D721Med (cell line): ENCODE measurements at regions not wholly inside any gene's neighbourhood (a gene's known extent, or its start where the extent isn't known, plus 50 kb on each side); places are given as distances from the start of the nearest gene placed in this dataset.

Experiments used
- DNase-seq: peaks from one replicate; pipeline ENCODE4 v3.0.0; 2011; ENCODE audit warnings: low spot score; ENCODE audit not compliant: insufficient read length
- FAIRE-seq: peaks from 2 replicates; lab custom pipeline; 2011; peaks lifted over from hg19 to GRCh38; lab: Jason Lieb, UNC
- TF ChIP-seq, protein P1 (sequence below): IDR thresholded peaks from 2 replicates; pipeline ENCODE4 v1.5.1; 2012; ENCODE audit warnings: mild to moderate bottlenecking, control low read depth; ENCODE audit not compliant: insufficient read depth; ENCODE audit errors: missing control alignments

DNA sequence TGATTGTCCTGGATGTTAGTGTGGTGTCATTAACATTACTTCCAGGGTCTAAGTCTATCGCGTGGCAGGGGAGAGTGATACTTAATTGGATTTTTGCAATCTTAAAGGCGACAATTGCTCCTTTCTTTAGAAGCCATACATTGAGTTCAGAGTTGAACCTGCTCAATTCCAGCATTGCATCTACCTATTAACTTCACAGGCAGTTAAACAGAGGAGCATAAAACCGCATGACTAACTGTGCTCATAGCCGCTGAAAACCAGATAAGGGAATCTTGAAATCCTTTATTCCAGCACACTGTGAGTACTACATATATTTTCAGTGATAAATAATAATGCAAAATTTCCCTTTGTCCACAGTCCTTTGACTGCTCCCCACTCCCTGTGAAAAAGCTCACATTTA, 255.3 kb downstream of the STK31 start:
- TF ChIP-seq, protein P1, sequence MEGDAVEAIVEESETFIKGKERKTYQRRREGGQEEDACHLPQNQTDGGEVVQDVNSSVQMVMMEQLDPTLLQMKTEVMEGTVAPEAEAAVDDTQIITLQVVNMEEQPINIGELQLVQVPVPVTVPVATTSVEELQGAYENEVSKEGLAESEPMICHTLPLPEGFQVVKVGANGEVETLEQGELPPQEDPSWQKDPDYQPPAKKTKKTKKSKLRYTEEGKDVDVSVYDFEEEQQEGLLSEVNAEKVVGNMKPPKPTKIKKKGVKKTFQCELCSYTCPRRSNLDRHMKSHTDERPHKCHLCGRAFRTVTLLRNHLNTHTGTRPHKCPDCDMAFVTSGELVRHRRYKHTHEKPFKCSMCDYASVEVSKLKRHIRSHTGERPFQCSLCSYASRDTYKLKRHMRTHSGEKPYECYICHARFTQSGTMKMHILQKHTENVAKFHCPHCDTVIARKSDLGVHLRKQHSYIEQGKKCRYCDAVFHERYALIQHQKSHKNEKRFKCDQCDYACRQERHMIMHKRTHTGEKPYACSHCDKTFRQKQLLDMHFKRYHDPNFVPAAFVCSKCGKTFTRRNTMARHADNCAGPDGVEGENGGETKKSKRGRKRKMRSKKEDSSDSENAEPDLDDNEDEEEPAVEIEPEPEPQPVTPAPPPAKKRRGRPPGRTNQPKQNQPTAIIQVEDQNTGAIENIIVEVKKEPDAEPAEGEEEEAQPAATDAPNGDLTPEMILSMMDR, result no peak
- DNase-seq (no peak), FAIRE-seq (no peak)

DNA sequence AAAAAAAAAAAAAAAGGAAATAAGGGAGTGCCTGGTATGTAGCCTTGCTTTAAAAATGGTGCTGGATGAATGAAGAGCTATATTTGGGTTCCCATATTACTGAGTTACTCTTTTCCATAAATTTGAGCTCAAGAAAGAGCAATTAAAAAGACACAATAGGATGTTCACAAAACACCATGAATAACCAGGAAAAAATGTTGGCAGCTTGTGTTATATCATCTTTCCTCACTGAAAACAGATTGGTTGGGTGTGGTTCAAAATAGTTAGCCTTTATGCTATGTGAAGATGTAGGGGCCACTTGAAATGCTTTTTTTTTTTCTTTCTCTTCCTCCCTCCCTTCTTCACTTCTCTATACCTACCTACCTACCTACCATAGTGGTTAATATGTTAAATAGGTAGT, 256.9 kb downstream of the STK31 start:
- TF ChIP-seq, protein P1, result no peak
- no peak for DNase-seq
- FAIRE-seq, result no peak

DNA sequence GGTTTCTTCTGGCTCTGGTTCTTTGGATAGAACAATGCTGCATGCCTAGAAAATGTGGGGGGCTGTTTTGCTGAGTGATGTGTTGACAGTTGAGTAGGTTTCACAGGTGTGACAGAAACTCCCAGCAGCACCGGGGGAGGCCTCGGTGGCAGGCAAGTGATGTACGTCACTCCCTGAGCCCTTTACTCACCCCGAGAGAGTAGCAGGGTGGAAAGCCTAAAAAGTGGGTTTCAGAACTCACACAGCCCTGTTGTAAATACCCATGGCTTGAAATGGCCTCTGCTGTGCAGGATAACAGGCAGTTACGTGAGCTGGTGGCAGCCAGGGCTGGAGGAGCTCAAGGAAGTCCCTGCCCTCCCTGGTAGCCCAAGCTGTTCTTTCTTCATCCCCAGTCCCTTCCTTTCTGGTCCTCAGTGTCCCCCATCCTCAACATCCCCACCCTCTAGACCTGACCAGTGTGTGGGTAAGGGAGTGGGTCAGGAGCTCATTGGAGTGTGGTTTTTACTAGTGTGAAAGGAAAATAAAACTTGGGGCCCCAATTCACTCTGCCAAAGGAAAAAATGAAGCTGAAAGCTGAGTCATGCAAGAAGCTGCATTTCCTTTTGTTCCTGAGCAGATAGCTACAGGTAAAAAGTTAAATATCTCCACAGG, 258.1 kb downstream of the STK31 start:
- TF ChIP-seq, protein P1, result no peak
- no peak for FAIRE-seq
- DNase-seq, result no peak

DNA sequence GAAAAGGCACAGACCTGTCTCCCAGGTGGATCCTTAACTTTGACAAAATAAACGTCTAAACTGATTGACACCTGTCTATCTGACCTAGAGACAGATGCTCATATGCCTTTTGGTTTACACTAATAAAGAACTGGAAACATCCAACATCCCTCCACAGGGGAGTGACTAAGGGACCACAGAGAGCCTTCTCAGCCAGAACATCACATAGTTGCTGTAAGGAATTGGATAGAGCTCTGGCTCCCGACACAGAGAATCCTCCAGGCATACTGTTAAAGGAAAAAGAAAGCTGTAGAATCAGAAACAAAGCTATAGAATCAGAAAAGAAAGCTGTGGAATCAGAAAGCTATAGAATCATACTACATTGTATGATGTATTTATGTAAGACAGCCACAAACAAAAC, 258.8 kb downstream of the STK31 start:
- FAIRE-seq (no peak), DNase-seq (no peak)
- TF ChIP-seq, protein P1, result no peak

DNA sequence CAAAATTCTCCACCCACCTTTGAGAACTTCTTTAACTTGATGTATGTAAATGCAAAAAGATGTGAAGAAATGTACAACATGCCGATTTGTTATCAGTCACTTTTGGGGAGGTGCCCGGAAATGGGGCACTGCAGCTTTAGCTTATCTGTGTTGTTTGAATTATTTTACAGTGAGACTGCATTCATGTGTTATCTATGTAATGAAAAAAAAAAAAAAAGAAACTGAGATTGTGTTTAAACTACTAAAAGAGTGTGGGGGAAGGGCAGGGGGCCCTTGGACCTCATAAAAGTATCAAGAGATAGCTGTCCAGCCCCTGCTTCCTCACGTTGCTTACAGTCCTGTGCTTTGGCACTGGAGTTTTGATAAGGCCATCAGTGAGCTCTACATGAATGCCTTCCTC, 259.4 kb downstream of the STK31 start:
- DNase-seq (no peak), FAIRE-seq (no peak)
- TF ChIP-seq, protein P1, result no peak

DNA sequence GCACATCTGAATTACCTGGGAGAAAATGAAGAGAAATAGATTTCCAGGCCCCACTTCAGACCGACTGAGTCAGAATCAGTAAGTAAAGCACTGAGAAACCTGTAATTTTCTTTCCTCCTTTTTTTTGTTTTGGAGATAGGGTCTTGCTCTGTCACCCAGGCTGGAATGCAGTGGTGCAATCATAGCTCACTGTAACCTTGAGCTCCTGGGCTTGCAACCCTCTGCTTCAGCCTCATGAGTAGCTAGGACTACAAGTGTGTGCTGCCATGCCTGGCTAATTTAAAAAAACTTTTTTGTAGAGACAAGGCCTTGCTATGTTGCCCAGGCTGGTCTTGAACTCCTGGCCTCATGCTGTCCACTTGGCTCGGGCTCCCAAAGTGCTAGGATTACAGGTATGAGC, 260.2 kb downstream of the STK31 start:
- TF ChIP-seq, protein P1, result no peak
- DNase-seq, result no peak
- no peak for FAIRE-seq

DNA sequence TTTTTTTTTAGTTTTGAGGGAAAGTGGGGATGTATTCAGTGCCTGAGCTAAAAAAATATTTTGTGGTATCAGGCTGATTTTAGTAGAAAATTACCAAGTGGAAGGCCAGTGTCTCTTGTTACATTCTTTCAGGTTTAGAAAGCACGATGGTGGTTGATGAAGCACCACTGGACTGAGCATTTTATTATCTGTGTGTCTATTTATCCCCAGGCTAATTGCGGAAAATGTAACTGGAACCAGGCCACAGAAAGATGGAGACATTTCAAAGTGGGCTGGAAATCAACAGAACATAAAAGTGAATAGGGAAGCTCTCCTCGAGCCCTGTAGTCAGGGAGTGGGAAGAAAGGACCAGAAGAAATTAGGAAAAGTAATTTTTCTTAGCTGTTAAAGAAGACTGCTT, 261.0 kb downstream of the STK31 start:
- FAIRE-seq, result no peak
- DNase-seq, result no peak

More for the DNA sequence above, 261.0 kb downstream of the STK31 start:
- TF ChIP-seq, protein P1, result no peak
